Vagina (tissue), 2 donors: ENCODE measurements at regions not wholly inside any gene's neighbourhood (a gene's known extent, or its start where the extent isn't known, plus 50 kb on each side); places are given as distances from the start of the nearest gene placed in this dataset.

Experiments
- POLR2A ChIP-seq, 2 donors: fragments of 450-650 bp; IDR thresholded peaks; one replicate each; pipeline ENCODE4 v1.6.1; 2017; ENCODE audit warnings: antibody characterized with exemption in 2 of 2, mild to moderate bottlenecking in 2 of 2, moderate library complexity in 2 of 2
- POLR2AphosphoS5 ChIP-seq, 2 donors: sonication (generic); formaldehyde crosslinking; IDR thresholded peaks; one replicate each; pipeline ENCODE4 v1.9.0; 2017; ENCODE audit warnings: antibody characterized with exemption in 2 of 2, mild to moderate bottlenecking in 2 of 2, low read depth in 1 of 2; ENCODE audit not compliant: insufficient read depth in 1 of 2
- TF ChIP-seq, protein P1 (sequence below), 3 experiments: fragments of 450-650 bp in 2 of 3; fragments of 200-600 bp in 1 of 3; sonication (generic) in 1 of 3; IDR thresholded peaks; one replicate each; pipeline ENCODE4 v1.5.1; 2017 to 2019; ENCODE audit warnings: antibody characterized with exemption in 3 of 3, mild to moderate bottlenecking in 2 of 3, moderate library complexity in 2 of 3

DNA sequence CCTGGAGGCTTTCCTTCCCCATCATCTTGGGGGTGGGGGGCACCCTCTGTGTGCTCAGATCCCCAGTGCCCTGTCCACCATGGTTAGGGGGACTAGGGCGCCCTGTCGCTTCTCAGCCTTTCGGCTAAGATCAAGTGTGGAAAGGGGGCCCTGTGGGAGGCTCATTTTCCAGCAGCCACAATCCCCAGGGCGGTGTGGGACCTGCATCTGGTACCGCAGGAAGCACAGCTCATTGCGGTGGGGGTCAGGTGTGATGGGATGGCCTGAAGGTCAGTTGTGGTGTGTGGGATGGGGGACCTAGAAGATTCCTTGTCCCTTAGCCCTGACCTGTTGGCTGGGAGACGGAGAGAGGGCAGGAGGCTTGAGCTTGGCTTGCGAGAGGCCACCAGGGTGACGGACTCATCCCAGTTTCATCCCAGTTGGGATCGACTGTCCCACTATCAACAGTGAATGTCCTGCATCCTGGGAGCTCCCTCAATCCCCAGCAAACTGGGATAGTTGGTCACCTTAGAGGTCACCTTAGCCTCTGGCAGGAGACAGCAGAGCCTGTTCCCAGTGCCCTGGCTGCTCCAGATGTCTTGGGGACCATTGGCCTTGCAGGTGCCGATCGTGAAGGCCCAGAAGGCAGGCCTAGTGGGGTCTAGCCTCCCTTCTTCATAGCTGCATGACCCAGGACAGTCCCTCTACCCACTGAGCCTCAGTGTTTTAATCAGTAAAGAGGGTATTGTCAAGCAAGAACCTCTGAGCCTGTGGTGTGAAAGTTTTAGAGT is 64.5 kb upstream of the PMEPA1 start:
- TF ChIP-seq, protein P1, sequence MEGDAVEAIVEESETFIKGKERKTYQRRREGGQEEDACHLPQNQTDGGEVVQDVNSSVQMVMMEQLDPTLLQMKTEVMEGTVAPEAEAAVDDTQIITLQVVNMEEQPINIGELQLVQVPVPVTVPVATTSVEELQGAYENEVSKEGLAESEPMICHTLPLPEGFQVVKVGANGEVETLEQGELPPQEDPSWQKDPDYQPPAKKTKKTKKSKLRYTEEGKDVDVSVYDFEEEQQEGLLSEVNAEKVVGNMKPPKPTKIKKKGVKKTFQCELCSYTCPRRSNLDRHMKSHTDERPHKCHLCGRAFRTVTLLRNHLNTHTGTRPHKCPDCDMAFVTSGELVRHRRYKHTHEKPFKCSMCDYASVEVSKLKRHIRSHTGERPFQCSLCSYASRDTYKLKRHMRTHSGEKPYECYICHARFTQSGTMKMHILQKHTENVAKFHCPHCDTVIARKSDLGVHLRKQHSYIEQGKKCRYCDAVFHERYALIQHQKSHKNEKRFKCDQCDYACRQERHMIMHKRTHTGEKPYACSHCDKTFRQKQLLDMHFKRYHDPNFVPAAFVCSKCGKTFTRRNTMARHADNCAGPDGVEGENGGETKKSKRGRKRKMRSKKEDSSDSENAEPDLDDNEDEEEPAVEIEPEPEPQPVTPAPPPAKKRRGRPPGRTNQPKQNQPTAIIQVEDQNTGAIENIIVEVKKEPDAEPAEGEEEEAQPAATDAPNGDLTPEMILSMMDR (IDR thresholded peaks at IDR 0.05): no peak
- TF ChIP-seq POLR2A (IDR thresholded peaks at IDR 0.05) (no peak), POLR2AphosphoS5 (IDR thresholded peaks at IDR 0.05; ENCODE audit: insufficient read depth in 1 of 2, low read depth in 1 of 2) (no peak)
